ENCODE measurements at regions not wholly inside any gene's neighbourhood (a gene's known extent, or its start where the extent isn't known, plus 50 kb on each side); places are given as distances from the start of the nearest gene placed in this dataset.

DNA sequence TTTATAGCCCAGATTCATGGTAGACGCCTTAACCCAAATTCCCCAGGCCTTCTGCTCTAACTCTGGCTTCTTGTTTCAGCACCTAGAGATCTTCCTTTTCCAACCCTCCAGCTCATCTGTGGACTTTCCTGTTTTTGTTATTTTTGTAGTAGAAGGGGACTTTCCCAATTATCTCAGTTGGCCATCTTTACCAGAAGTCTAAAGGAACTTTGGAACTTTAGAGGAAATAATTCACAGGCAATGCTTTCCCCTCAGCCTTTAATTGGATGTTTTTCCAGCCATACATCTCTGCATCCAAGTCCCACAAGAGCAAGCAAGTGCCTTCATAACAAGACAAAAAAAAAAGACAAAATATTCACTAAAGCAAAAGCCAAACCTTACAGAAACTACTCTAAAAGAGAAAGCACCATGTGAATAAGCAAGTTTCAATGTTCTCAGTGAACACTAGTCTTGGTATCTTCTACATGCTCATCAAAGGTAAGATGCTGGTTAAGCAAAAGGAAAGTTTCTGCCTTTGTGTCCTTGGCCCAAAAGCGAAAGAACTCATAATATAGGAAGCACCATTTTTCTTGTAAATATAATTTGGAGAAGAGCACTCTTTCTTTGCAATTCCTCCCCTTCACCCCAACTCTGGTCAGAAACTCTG, 377.3 kb downstream of the SETD4 start:
- DNase-seq, result peak; percentile 12 to 42

DNA sequence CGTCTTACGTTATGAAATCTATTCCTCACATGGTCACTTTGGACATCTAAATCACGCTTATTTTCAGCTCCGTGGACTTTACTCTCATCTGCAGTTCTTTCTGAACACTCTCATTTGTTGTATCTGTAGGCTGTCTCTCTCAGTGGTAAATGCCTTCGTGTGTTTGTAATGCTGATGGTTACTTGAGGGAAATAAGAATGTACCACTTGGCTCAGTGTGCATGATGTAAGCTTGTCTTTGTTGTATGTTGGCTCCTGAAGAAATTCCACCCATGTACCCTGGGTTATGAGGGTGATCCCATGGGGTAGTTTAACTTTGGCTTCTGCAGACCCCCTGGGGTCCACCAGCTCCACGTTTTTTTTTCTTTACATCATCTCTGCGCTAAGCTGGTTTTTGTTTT, 378.4 kb downstream of the SETD4 start:
- no peak for DNase-seq

DNA sequence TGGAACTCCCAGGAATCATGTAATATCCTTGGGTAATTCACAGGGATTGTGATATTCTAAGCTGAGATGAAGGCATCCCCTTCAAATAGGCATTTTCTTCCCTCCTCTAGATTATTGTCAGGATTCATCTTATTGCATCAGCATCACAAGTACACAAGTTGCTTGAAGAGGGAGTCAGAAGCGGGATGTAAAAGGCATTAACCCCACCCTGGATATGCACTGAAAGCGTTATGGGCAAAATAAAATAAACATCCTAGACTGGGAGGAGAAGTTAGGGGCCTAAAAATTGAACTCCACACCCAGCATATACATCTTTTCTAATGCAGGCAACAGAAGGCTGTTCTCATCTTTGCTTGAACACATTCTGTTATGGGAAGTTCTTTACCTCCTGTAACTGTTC, 381.2 kb downstream of the SETD4 start:
- DNase-seq, result no peak

DNA sequence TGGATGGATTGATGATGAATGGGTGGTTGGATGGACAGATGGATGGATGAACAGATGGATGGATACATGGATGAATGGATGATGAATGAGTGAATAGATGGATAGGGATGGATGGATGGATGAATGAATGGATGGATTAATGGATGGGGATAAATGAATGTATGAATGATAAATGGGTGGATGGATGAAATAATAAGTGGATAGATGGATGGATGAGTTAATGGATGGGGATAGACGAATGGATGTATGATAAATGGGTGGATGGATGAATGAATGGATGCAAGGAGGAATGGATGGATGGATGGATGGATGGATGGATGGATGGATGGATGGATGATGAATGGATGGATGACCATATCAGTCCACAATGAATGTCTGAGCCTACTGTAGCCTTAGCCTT, 381.9 kb downstream of the SETD4 start:
- DNase-seq, result no peak

DNA sequence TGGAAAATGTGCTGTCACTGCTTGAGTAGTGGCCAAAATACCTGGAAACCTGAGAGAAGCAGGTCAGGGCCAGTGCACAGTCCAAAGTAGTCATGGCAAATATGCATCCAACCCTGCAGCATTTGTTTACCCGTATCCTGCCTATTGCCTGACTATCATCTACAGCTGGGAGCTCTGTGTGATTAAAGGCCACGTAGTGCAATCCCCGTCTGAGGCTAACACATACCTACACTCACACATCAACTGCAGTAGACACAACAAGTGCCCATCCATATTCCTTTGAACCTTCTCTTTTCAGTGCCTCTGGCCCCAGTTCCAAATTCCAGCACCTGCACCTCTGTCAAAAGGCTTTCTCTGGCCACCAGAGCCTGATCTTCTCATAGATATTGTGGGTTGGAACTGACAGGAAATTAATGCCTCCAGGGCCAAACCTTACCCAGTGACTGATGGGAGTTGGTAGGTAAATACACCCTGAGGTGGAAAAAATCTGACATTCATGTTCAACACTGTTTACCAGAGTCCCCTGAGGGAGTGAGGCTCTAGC, 383.0 kb downstream of the SETD4 start:
- no peak for DNase-seq

DNA sequence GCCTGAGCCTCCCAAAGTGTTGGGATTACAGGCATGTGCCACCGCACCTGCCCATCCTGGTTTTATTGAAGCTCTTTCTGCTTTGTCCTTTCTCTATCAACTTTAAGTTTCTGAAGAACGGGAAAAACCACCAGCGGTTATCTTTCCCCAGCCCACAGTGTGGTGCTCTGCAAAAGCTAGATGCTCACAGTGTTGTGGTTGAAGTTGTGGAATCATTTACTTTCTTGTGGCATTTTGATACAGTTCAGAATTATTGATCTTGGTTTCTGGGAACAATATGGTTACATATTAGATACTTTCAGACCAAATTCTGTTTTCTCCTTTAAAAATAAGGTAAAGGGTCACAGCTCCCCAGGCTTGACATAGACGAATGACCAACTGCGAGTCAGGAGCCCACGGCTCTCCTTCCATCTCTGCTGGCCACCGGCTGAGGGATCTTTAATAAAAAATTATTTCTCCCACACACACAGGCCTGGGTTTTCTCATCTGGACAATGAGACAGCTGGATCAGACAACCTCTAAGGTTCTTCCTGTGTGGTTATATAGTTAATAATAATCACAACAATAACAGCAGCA, 385.3 kb downstream of the SETD4 start:
- DNase-seq, result no peak

DNA sequence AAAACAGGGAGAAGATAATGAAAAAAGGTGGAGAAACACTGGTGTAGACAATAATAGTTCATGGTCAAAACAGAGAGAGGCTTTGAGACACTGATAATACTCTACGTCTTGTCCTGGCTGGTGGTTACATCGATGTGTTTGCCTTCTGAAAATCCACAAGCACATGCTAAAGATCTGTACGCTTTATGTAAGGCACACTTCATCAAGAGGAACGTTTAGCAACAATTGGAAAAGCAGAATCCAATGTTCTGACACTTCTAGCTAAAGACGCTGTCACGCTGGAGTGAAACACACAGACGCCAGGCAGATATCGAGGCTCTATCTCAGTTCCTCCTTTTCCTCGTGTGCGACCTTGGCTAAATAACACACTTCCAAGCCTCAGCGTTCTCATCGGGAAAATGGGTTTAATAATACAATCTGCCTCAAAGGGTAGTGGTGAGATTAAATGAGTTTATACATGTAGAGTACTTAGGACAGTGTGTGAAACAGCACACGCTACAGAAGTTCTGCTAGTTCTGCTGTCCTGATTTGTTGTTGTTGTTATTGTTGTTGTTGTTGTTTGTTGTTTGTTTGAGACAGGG, 386.1 kb downstream of the SETD4 start:
- no peak for DNase-seq

DNA sequence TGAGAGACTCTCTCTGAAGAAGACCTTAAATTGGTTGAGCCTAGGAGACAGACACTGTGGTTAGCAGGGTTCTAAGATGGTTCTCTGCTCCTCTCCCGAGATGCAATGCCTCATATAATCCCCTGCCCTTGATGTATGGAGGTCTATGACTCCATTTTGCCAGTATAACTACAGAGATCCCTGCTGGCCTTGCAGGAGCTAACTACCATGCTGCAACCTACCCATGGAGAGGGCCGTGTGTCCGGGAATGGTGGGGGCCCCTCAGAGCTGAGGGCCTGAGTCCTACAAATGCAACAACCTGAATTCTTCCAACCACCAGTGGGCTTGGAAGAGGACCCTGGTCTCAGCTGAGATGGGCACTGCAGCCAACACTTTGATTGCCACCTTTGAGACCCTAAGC, 388.0 kb downstream of the SETD4 start:
- DNase-seq, result no peak

DNA sequence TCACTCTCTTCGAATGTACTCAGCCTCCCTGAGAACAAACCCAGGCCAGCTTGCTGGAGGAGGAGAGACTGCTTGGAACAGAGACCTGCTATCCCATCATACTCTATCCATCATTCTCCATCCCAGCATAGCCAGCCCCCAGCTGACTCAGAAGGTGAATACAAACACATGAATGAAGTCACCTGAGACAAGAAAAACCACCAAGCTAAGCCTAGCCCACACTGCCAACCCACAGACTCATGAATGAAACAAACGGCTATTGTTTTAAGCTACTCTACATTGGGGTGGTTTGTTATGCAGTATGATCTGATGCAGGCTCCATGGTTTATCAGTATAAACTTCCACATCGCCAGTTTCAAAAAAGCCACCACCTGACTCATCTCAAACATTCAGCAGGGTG, 395.6 kb downstream of the SETD4 start:
- DNase-seq, result no peak

DNA sequence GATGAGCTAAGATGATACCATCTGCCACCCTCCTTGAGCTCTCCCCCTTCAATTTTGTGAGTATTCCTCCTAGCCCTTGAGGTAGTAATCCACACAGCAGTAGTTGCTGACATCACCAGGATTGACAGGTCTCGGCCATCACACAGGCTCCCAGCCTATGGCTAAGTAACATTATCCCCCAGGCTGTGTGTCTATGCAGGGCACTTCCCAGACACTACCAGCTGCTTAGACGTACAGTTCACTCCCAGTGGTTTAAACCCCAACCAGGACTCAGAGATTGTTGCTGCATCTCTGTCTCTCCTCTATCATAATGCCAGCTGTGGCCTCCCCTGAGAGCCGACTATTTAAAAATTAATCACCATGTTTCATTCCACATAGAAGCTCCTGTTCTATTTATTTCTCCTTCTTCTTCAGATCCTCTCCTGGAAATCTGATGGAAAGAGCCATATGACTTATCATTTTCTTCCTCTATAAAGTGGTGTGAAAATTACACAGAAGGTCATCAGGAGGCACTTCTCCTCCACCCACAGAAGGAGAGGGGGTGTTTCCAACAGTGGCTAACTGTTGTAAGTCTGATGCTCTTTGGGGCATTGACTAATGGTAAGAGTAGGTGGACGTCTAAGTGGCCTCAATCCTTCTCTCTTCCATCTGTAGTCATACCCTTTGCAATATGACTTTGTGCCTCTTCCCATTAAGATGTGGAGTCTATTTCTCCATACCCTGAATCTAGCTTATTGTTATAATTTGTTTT, 396.3 kb downstream of the SETD4 start:
- DNase-seq, result peak; percentile 72 to 91

DNA sequence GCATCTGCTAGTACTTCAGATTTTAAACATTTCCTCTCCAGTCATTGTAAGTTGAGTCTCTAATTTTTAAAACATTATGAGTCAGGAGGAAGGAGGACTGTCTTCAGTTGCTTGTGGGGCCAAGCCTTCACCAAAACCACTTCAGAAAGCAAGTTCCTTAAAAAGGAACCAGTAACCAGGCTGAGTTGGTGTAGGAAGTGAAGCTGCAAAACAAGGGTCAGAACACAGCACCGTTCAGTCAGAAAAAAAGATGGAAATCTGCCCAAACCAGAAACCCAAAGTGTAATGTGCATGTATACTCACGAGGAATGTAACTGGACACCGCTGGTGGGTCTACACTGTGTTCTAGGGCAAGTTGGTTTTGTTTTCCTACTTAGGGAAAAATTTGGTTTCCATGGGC, 402.1 kb downstream of the SETD4 start:
- peak; percentile 58 to 62 for DNase-seq

DNA sequence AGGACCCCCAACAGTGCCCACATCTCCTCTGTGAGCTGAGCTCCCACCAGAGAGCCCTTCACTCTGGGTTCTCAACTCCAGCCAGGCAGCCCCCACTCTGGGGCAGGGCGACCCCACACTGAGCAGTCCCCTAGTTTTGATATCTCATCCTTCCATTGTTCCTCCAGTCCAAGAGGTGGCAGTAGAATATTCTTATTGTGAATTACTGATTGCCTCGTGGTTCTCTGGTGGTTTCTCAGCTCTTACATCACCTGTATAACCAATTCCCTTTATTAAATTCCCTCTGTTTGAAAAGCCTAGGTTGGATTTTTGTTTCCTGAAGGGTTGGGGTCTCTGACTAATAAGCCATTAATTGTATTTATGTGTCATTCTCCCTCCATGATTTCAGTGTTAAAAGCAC, 407.5 kb downstream of the SETD4 start:
- DNase-seq, result peak; percentile 12 to 13

DNA sequence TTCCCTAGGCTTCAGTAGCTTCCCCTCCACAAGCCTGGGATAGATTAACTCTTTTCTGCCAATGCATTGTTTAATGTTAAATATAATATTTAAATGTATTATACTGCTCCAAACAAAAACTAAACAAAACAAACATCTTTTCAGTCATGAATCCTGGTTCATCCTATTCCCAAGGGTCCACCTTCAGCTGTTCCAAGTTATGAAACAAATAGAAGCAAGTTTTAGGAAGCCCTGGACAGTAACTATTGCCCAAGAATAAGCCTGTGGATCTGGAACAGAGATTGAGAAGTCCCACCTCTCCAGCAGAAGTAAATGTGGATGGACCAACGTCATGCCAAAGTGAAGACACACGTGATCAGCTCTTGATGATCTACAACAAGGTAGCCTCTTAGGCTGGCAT, 408.1 kb downstream of the SETD4 start:
- DNase-seq, result no peak

DNA sequence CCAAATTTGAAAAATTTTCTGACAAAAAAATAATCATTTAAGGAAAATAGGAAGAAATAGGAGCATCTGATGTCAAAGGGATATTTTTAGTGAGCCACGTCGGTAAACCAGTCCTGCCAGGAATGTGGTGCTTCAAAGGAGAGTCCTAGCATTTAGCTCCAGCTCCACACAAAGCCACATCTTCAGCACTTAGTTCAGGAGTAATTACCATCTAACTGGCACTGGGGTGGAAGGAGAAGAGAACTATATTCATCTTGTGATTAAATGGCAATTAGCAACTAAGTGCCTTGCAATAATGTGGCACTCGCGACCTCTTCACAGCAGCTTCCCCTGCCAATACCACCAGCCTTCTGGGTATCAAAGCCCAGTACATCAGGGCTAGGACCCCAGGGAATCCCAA, 409.1 kb downstream of the SETD4 start:
- DNase-seq, result no peak

DNA sequence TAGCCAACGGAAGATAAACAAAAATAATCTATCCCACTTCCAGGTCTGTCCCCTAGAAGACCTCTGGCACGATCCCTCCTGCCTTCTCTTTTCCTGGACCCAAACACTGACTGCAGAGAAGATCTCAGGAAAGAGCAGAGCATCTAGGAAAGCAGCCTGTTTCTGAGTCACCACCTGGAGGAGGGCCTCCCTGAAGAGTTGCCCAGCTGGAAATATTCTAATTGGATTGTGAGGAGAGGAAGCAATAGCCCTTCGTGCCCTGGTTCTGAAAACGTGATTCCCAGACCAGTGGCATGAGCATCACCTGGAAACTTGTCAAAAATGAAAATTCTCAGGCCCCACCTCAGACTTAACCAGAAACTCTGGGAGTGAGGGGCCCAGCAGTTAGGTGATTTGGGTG, 411.1 kb downstream of the SETD4 start:
- DNase-seq, result no peak

DNA sequence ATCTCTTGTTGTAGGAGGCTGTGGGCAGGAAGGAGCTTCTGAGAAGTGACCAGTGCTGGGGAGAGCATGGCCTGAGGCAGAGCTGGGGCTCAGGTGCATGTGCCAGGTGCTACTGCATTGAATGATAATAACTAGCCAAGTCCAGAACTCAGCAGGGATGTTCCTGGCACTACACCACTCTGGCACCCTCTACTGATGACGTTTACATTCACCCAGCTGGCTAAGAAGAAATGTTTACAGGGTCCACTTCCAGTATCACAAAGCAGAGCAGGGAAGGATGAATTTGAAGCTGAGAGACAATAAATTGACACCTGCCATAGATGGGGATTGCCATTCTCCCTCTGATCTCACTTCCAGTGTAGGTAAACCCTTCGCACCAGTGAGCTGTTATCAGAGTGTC, 411.8 kb downstream of the SETD4 start:
- no peak for DNase-seq

DNA sequence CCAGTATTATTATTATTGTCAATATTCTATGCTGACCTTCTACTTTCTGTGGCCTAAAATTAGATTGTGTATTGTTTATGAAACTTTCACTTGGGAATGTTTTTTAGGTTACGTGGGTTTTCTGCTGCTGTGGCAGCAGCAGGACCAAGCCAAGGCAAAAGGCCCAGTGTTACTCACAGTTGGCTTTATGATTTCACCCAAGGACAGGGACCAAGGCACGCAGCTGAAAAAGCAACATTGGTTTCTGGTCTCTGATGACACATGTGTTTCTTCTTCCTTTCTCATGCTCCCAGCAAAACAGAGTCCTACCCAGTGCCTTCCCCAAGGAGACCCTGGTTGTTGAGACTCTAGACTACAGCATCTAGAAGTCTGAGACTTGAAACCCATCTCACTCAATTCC, 413.7 kb downstream of the SETD4 start:
- no peak for DNase-seq

DNA sequence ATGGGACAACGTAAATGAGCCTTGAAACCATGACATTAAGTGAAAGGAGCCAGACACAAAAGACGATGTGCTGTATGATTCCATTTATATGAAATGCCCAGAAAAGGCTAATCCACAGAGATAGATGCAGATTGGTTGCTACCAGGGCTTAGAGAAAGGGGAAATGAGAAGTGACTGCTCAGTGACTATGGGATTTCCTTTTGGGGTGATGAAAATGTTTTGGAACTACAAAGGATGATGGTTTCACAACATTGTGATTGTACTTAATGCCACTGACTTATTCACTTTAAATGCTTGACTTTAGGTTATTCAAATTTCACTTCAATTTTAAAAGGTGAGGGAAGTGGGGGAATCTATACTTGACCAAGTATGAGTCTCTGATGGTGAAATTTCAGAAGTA, 414.3 kb downstream of the SETD4 start:
- peak; percentile 40 to 52 for DNase-seq

DNA sequence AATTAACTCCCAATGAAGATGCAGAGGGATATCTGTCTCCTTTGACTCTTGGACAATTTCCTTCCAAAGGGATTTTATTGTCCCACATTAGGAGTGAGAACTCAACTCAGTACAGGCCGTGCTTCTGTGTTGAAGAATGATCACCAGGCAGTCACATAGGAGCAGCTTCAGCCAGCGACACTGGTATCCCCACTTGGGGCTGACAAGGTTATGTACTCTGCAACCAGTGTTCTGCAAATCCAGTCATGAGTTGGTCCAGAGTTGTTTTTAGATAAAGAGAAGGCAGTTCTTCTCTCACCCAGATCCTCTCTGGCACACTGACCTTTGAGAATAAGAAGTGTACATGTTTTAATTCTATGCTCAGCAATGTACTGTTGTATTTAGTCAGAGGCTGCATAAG, 415.8 kb downstream of the SETD4 start:
- no peak for DNase-seq

DNA sequence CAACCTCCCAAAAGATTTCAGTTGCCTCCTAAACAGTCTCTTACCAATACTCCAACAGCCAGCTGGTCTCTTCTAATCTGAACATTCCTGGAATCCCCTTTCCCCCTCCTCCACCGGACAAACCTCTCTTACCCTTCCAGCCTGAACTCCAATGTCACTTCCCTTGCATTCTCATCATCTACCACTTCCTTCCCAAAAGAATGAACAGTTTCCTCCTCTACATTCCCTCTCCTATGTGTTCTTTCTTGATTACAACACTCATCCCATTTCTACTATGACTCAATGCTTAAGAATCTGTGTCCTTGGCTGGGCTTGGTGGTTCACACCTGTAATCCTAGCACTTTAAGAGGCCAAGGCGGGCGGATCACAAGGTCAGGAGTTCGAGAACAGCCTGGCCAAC, 417.1 kb downstream of the SETD4 start:
- no peak for DNase-seq

DNA sequence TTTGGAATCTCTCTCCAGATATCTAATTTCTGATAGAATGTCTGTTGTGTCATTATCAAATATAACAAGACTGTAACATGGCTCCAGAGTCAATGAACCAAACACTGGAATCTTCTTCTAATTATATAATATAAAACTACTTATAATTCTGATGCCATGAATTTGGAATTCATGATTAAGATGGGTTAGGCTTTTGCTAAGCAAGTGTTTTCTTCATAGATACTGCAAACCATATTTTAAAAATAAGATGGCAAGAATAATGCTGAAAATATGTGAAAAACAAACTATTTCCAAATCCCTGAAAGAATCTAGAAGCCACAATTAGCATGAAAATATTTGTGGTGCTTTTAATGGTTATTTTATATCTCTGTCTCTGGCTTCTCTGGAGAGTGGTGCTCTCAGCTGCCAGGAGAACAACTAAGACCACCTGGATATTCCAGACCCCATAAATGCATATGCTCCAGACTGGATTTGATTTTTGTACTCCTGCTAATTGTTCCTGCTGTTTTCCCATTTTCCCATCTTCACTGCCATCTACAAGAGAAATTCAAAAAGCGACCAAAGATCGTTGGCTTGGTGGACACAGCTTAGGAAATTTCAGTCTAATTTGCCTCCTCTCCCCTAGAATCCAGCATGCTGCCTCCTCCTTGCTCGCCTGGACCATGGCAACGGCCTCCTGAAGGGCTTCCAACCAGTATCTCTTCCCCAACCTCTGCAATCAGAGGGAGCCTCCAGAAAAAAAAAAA, 418.9 kb downstream of the SETD4 start:
- DNase-seq, result no peak

DNA sequence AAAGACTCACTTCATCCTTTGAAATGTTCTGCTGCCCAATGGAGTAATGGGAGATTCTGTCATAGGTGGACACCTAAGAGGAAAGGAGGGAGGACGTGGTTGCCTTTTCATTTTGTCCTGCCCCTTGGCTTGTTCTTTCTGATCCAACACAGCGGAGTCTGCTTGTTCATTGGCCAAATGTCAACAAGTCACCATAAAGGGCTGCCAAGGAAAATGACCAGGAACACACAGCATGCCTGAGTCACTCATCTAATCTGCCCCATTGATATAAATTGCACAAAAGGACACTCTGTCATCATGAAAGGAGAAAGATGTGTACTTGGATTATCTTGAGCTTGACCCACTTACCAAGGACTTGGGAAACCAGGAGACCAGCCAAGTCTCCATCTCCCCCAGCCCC, 422.9 kb downstream of the SETD4 start:
- DNase-seq, result no peak

DNA sequence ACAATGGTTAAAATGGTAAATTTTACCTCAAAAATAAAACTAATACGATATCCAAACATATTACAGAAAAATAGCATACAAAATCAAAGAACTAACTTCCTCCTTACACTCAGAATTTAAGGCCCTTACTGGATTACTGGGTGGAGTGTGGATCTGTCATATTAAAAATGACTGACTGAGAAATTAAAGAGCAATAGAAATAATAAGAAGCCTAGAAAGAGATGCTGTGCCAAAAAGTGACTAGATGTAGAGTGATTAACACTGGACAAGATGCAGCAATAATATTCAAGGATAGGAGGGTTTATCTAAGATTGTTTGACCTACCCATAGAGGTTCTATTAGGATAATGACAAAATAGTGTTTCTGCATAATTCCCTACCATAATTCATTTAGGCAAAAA, 424.3 kb downstream of the SETD4 start:
- DNase-seq, result no peak

Data from inflammatory macrophage treated with lipopolysaccharide for 1 hour (primary cell).